Tibial nerve (tissue), 4 donors: ENCODE measurements at regions not wholly inside any gene's neighbourhood (a gene's known extent, or its start where the extent isn't known, plus 50 kb on each side); places are given as distances from the start of the nearest gene placed in this dataset.

Experiments used
- DNase-seq, 2 donors: peaks; one replicate each; pipeline ENCODE4 v3.0.0-alpha.2; 2019; ENCODE audit warnings: low spot score in 2 of 2
- H3K27ac ChIP-seq, 4 donors: fragments of 200-600 bp; sonication (generic) in 3 of 4; one replicate each; pipeline ENCODE4 v1.5.1; 2017 to 2019; ENCODE audit warnings: mild to moderate bottlenecking in 1 of 4
- H3K27me3 ChIP-seq, 2 donors: fragments of 200-600 bp; sonication (generic) in 1 of 2; one replicate each; pipeline versions ENCODE4 v1.5.1 to v1.6.0; 2017 to 2019
- H3K36me3 ChIP-seq, 3 donors: fragments of 200-600 bp; sonication (generic); one replicate each; pipeline ENCODE4 v1.5.1; 2018 to 2019
- H3K4me1 ChIP-seq, 4 donors: fragments of 200-600 bp; sonication (generic) in 3 of 4; one replicate each; pipeline ENCODE4 v1.5.1; 2017 to 2019
- H3K4me3 ChIP-seq, 4 donors: fragments of 200-600 bp; sonication (generic) in 3 of 4; one replicate each; pipeline ENCODE4 v1.5.1; 2017 to 2019; ENCODE audit warnings: mild to moderate bottlenecking in 1 of 4, moderate library complexity in 1 of 4
- H3K9me3 ChIP-seq, 4 donors: fragments of 200-600 bp; sonication (generic) in 3 of 4; one replicate each; pipeline ENCODE4 v1.5.1; 2017 to 2019
- EP300 ChIP-seq, 2 donors: sonication (generic); formaldehyde crosslinking; IDR thresholded peaks; one replicate each; pipeline ENCODE4 v1.6.1; 2017; ENCODE audit warnings: antibody characterized with exemption in 2 of 2, mild to moderate bottlenecking in 1 of 2
- POLR2A ChIP-seq, 2 donors: fragments of 450-650 bp; IDR thresholded peaks; one replicate each; pipeline ENCODE4 v1.6.1; 2017; ENCODE audit warnings: antibody characterized with exemption in 2 of 2, mild to moderate bottlenecking in 2 of 2, moderate library complexity in 2 of 2
- WGBS, 2 donors: methylation state at CpG; one replicate each; pipeline ENCODE4 v1.1.5; 2018; 5-methylcytosine and 5-hydroxymethylcytosine counted together
- TF ChIP-seq, protein P1 (sequence below), 5 experiments: fragments of 200-600 bp in 3 of 5; fragments of 450-650 bp in 2 of 5; sonication (generic) in 3 of 5; IDR thresholded peaks; one replicate each; pipeline ENCODE4 v1.5.1; 2016 to 2019; ENCODE audit warnings: antibody characterized with exemption in 5 of 5, mild to moderate bottlenecking in 3 of 5, moderate library complexity in 2 of 5

DNA sequence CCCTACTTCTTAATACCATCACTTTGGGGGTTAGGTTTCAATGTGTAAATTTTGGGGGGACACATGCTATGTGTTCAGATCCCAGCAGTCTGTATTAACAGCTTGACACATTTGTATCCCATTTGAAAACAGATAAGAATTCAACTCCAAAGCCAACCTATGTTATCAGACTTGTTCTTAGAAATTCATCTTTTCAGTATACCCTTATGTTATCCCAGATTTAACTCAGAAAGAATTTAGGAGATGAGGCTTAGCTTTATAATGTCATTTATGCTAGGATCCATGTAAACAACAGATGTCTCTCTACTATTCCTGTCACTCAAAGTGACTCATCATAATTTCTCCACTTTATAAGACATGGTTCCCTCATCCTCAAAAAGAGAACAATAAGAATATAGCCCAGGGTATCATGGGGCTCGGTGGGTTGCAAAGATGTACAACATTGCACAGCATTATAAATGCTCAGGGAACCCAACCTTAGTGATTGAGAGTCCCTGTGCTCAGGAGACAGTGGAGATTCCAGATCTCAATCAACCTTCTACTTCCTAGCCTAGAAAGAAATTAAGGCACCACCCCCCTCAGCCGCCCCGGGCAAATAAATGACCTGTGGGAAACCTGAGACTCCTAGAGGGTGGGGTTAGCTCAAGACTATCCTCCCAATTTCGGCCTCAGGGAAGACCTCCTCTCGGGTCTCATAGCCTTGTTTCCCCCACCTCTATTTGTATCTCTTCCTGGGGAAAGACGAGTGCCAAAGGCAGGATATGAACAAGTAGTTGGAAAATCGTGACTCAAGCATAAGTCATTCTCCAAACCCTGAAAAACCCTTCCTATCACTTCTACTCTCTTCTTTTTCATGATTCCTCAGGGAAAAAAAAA, 265.1 kb upstream of the CAMK1G start:
- Histone ChIP-seq H3K4me3 (no peak overlapping the region), H3K27me3 (no peaks in the 10 kb centered on the region), H3K4me1 (no peaks in the 10 kb centered on the region), H3K9me3 (peaks cover 0 to 5% (median 0%) of the 10 kb centered on the region in 4 donors), H3K36me3 (no peaks in the 10 kb centered on the region), H3K27ac (no peak overlapping the region)
- 68 to 74% methylated on average over 7 of the region's 7 CpGs for WGBS, 2 donors
- no peak for TF ChIP-seq POLR2A (IDR thresholded peaks at IDR 0.05)
- TF ChIP-seq, protein P1, sequence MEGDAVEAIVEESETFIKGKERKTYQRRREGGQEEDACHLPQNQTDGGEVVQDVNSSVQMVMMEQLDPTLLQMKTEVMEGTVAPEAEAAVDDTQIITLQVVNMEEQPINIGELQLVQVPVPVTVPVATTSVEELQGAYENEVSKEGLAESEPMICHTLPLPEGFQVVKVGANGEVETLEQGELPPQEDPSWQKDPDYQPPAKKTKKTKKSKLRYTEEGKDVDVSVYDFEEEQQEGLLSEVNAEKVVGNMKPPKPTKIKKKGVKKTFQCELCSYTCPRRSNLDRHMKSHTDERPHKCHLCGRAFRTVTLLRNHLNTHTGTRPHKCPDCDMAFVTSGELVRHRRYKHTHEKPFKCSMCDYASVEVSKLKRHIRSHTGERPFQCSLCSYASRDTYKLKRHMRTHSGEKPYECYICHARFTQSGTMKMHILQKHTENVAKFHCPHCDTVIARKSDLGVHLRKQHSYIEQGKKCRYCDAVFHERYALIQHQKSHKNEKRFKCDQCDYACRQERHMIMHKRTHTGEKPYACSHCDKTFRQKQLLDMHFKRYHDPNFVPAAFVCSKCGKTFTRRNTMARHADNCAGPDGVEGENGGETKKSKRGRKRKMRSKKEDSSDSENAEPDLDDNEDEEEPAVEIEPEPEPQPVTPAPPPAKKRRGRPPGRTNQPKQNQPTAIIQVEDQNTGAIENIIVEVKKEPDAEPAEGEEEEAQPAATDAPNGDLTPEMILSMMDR (IDR thresholded peaks at IDR 0.05): no peak
- TF ChIP-seq EP300 (IDR thresholded peaks at IDR 0.05): no peak
- DNase-seq: no peak

DNA sequence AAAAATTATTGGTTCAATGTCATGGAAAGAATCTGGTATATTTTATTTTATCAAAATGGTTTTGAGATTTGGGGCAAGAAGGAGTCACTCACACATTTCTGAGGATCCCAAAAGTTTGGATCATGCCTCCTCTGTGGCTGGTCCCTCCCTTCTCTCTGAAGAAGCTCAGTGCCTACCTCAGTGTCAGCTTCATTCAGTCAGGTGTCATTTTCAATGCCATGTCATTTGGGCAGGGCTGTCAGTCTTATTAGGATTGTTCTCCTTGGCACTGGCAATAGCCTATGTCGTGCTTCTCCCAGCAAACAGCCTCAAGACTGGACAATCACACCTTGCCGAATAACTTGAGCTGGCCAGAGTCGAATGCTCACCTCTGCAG, 264.5 kb upstream of the CAMK1G start:
- no peaks in the 10 kb centered on the region for H3K4me1 ChIP-seq
- H3K9me3 ChIP-seq: peaks cover 0 to 5% (median 0%) of the 10 kb centered on the region in 4 donors
- H3K27me3 ChIP-seq: no peaks in the 10 kb centered on the region
- no peak for DNase-seq
- no peak for TF ChIP-seq POLR2A (IDR thresholded peaks at IDR 0.05)
- no peak for TF ChIP-seq EP300 (IDR thresholded peaks at IDR 0.05)
- TF ChIP-seq, protein P1 (IDR thresholded peaks at IDR 0.05): no peak
- WGBS, 2 donors: 91 to 95% methylated on average over 3 of the region's 3 CpGs
- H3K4me3 ChIP-seq: no peak overlapping the region
- no peaks in the 10 kb centered on the region for H3K36me3 ChIP-seq
- no peak overlapping the region for H3K27ac ChIP-seq

DNA sequence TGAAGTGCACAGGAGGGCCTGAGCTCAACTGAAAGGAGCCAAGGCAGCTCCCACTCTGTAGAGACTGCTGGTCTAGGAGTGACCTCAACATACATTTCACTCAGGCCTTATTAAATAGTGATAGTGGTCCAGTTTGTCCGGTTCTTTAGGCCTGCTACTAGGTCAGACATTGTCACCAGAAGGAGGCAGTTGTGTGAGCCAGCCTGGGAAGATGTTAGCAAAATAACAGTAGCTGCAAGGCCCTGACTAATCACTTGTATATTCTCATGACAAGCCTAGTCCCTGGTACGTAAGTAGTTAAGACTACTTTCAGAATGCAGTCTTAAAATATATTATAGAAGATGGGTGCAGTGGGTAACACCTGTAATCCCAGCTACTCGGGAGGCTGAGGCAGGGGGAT, 264.0 kb upstream of the CAMK1G start:
- Histone ChIP-seq H3K27ac (no peak overlapping the region), H3K9me3 (peaks cover 0 to 5% (median 0%) of the 10 kb centered on the region in 4 donors), H3K4me3 (no peak overlapping the region), H3K36me3 (no peaks in the 10 kb centered on the region), H3K4me1 (no peaks in the 10 kb centered on the region), H3K27me3 (no peaks in the 10 kb centered on the region)
- DNase-seq: no peak
- 92 to 95% methylated on average over 3 of the region's 3 CpGs for WGBS, 2 donors
- TF ChIP-seq, protein P1 (IDR thresholded peaks at IDR 0.05): no peak
- TF ChIP-seq EP300 (IDR thresholded peaks at IDR 0.05) (no peak), POLR2A (IDR thresholded peaks at IDR 0.05) (no peak)

DNA sequence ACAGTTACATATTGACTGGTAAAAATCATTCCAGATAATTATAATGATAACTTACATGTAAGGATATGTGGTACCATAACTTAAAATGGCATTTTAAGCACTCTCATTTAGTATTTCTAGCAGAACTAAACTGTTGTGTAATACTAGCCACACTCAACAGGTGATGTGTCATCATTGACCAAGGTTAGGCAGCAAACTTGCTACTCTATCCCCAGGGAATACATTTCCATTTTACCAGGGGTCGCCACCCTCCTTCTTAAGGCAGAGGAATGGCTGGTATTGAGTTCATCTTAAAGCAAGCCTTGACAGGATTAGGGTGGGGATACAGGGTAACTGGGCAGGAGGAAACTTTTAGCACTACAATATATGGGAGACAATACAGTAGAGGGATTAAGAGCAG, 259.8 kb upstream of the CAMK1G start:
- H3K4me1 ChIP-seq: no peaks in the 10 kb centered on the region
- TF ChIP-seq, protein P1 (IDR thresholded peaks at IDR 0.05): no peak
- TF ChIP-seq EP300 (IDR thresholded peaks at IDR 0.05): no peak
- TF ChIP-seq POLR2A (IDR thresholded peaks at IDR 0.05): no peak
- no peak overlapping the region for H3K4me3 ChIP-seq
- DNase-seq: no peak
- peaks cover 0 to 5% (median 0%) of the 10 kb centered on the region in 4 donors for H3K9me3 ChIP-seq
- H3K36me3 ChIP-seq: no peaks in the 10 kb centered on the region
- no peak overlapping the region for H3K27ac ChIP-seq
- no peaks in the 10 kb centered on the region for H3K27me3 ChIP-seq
- 83 to 94% methylated on average over 1 of the region's 1 CpG for WGBS, 2 donors
